NCI-H2081 treated with DMSO at 0.1 percent for 48 hours (cell line): ENCODE measurements at regions not wholly inside any gene's neighbourhood (a gene's known extent, or its start where the extent isn't known, plus 50 kb on each side); places are given as distances from the start of the nearest gene placed in this dataset.
"Not testable (repeated sequence)": the region's sequence is repeated elsewhere in the genome, so short reads cannot be mapped to it uniquely, and the experiment has no call there.

ENCODE experiments used
- DNase-seq: peaks from one replicate; lab custom pipeline; 2025; lab: John Stamatoyannopoulos, UW

- peak; percentile 49 for DNase-seq
Measured at GRCh38 chr12:61044766-61045165, 1215.4 kb upstream of the USP15 start.

DNA sequence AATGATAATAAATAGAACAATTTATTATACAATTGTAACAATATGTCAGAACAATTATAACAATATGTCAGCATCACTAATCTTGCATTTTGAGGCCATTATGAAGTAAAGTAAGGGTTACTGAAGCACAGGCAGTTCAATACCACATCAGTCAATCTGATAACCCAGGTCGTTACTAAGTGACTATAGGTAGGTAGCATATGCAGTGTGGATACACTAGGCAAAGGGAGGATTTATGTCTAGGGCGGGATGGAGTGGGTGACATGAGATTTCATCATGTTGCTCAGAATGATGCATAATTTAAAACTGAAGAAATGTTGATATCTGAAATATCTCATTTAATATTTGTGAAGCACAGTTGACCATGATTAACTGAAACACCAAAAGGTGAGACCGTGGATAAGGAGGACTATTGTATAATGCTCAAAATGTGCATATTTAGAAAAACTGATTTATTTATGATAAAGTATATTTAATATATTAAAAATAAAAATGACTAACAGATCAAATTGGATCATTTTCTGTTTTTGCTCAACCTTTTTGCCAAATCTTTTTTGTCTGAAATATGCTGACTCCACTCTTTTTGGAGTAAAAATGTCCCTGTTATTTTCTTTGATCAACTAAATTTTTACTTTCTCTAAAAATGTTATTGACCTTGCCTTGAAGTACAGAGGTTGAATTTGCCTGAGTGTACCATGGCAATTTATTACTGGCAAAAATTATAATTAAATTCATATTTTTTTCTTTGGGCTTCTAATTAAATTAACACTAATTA lies 1189.4 kb upstream of the USP15 start:
- DNase-seq = no peak

DNA sequence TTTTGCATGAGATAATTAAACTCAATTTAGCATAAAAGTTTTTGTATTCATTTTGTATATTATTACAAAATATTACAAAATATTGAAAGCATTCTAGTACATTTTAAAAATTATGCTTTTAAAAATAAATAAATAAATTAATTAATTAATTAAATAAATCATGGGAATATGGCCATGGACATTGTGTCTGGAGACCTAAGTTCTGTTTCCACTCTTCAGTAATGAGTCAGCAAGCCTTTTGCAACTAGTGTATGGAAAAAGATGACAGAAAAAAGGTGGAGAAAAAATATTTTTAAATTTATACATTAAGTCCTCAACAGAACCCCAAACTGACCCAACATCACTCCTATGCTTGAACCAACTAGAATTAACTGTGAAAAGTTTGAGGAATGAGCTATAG lies 1187.5 kb upstream of the USP15 start:
- DNase-seq = no peak

DNA sequence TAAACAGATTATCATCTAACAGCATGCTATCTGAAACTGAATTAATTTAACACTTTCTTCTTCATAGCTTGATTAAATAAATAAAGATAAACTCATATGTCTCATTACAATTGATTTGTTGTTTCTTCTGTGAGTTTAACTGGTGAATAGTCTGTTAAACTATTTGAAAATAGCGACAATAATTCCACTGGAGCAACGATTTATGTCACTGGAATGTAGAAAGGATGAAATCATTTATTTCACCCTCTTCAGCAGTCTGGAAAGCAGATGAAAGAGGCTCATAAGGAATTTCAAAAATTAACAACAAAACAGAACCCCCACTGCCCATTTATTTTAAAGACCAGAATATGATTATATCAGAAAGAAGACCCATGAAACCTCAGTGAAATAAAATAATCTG lies 1165.1 kb upstream of the USP15 start:
- no peak for DNase-seq

- DNase-seq = no peak
Measured at GRCh38 chr12:61098031-61098580, 1162.1 kb upstream of the USP15 start.

GRCh38 chr12:61107118-61107517 lies 1153.1 kb upstream of the USP15 start:
- no peak for DNase-seq

DNA sequence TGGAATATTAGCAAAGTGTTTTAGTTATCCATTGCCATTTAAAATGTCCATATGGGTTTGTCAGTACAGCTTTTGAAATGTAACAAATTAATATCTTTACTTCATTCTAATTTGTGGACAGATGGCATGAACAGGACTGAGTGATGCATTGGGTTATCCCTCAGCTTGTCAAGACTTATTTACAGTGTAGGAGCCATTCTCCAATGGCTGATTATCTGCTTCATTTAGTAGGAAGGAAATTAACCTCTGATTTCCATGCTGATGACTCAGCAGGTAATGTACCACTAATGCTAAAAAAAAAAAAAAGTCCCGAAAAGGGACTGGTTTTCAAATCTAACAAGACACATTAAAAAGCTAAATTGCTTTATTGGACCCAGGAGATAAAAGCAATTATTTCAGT lies 1149.0 kb upstream of the USP15 start:
- DNase-seq = no peak

- DNase-seq = no peak
Measured at GRCh38 chr12:61137677-61138414, 1122.4 kb upstream of the USP15 start.

DNA sequence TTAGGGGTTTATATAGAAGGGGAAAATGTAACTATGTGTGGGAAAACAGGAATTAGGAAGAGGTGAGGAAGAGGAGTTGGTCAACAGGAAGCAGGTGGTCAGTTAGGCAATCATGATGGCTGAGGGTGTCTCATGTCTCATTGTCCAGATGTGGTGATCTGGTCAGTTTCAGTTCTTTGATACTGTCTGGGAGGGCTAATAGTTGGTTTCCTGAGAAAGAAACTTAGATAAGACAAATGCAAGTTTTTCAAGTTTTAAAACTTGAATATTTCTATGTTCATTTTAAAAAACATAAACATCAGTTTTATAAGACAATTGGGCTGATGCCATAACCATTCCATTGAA lies 1121.8 kb upstream of the USP15 start:
- DNase-seq = no peak

- no peak for DNase-seq
Measured at GRCh38 chr12:61161961-61162360, 1098.2 kb upstream of the USP15 start.

DNA sequence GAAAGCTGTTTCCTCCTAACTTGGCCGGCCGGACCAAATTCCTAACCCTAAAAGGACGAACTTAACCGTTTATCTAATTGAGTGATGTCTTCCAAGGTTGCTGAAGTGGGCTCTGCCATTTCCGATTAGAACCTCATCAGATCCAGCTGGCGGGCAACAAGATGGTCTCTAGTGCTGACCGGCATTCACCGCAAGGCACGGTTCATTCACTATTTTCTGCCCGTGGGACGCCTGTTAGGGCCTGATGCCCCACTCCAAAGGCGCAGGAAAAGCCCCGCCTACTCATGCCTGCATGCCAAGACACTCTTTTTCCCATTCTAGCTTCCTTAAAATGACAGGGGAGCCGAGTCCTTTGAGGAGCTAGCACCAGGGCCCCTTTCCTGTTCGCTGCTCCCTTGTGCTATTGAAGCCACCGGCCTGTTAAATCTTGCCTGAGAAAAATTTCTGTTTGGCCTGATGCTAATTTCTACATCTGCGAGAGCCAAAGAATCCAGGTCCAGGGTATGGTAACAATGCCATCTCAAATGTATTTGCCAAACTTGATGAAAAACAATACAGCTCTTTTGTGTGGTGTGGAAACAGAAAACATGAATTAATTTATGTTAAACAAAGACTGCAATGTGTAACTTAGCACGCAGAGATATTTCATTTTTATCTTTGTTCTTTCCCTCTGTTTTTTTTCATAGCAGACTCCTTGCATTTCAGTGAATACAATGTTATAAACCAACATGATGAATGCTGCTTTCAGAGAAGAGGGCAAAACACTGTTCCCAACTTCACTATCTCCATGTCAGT lies 1071.2 kb upstream of the USP15 start:
- DNase-seq = no peak

DNA sequence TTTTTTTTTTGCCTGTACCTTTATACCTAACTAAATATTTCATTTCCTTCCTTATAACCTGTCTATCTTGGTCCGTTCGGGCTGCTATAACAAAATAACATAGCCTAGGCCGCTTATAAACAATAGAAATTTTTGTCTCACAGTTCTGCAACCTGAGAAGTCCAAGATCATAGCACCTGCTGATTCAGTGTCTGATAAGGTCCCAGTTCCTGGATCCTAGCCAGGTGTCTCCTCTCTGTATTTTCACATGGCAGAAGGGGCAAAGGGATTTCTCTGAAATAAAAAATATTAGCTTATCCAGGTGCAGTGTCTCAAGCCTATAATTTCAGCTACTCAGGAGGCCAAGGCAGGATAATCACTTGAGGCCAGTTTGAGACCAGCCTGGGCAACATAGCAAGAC lies 1046.6 kb upstream of the USP15 start:
- DNase-seq = no peak

GRCh38 chr12:61220337-61220736 lies 1039.9 kb upstream of the USP15 start:
- no peak for DNase-seq

- DNase-seq = no peak
Measured at GRCh38 chr12:61232040-61232439, 1028.2 kb upstream of the USP15 start.

DNA sequence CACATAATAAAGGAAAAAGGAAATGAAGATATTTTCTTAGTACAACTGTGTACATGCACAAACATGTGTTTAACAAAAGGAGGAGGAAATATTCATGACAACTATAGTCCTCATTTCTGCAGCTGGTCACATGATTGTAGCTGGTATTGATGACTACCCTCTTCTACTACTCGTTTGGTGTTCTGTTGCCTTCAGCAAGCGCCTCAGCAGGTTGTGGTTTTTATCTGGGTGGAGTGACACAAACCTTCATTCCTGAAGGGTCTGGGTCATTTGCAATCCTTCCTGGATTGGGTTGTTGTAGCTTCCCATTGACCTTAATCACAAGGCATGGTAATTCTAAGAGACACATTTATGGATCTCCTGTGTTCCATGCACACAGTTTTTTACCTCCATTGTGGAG lies 1009.9 kb upstream of the USP15 start:
- no peak for DNase-seq

- DNase-seq = no peak
Measured at GRCh38 chr12:61251076-61251475, 1009.1 kb upstream of the USP15 start.

GRCh38 chr12:61254225-61254624 lies 1006.0 kb upstream of the USP15 start:
- DNase-seq = no peak

- DNase-seq = not testable (repeated sequence)
Measured at GRCh38 chr12:61264294-61264693, 995.9 kb upstream of the USP15 start.

- DNase-seq = no peak
Measured at GRCh38 chr12:61267474-61267873, 992.7 kb upstream of the USP15 start.

- DNase-seq = no peak
Measured at GRCh38 chr12:61272441-61272840, 987.8 kb upstream of the USP15 start.

- DNase-seq = no peak
Measured at GRCh38 chr12:61282790-61283575, 977.2 kb upstream of the USP15 start.

DNA sequence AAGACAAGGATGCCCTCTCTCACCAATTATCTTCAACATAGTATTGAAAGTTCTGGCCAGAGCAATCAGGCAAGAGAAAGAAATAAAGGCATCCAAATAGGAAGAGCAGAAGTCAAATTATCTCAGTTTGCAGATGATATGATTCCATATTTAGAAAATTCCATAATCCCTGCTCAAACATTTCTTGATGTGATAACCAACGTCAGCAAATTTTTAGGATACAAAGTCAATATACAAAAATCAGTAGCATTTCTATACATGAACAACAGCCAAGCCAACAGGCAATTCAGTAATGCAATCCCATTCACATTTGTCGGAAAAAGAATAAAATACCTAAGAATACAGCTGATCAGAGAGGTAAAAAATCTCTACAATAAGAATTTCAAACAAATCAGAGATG lies 969.7 kb upstream of the USP15 start:
- no peak for DNase-seq
